Forelimb muscle (tissue), 1 donor: ENCODE measurements at regions not wholly inside any gene's neighbourhood (a gene's known extent, or its start where the extent isn't known, plus 50 kb on each side); places are given as distances from the start of the nearest gene placed in this dataset.
"Not testable (repeated sequence)": the region's sequence is repeated elsewhere in the genome, so short reads cannot be mapped to it uniquely, and the experiment has no call there.

Experiments used
- DNase-seq: peaks from one replicate; pipeline ENCODE4 v3.0.0-alpha.2; 2013; ENCODE audit warnings: low read depth

- DNase-seq, result no peak
These were observed 55.0 kb upstream of the CXXC4 start for GRCh38 chr4:104549736-104550135.

GRCh38 chr4:104559502-104559901, 64.8 kb upstream of the CXXC4 start:
- DNase-seq, result no peak

DNA sequence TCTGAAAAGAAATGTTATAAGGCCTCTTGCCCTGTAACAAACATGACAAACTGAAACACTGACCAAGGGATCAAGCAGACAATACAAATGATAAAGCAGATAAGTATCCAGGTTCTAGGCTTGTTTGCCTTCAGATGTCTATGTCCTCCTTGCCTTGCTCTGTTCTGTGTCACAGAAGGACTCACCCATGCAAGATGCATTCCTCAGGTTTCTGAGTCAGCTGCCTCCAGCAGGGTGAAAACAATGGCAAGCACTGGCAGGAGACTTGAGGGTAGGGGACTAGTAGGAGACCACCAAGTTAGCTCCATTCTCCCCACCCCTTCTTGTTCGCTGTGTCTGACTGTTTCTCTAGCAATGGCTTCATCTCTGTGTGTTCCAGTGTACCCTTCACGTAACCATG, 76.6 kb upstream of the CXXC4 start:
- no peak for DNase-seq

GRCh38 chr4:104574371-104574770, 79.7 kb upstream of the CXXC4 start:
- DNase-seq, result no peak

DNA sequence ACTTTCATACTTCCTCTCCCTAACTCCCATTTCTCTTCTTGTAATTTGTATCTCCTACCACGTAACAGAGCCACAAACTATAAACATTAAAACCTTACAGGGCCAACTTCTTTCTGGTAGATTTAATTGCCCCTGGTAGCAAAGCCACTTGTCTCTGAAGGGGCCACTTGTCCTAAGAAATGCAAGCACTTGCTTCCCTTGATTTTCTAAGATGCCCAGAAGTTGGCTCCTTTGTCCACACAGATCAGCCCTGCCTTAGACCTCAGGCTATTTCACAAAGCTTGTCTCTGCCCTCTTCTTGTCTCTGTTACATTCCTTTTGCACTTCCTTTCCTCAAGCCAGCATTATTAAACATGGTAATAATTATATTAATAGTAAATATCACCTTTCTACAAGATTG, 80.6 kb upstream of the CXXC4 start:
- no peak for DNase-seq

DNA sequence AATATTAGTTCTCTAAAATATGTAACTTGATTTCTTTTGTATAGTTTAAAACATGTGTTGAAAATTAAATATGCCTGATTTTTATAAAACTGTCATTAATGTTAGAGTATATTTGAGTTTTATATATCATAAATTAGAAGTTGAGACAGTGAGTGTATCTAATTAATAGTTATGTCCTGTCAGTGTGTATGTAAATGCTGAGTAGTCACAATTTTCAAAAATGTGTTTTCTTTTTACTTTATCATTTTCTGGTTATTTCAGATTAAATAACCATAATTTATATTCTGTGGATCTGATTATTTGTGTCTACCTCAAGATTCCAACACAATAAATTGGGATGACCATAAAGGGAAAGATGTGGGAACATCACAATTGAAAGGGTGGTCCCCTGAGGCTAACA, 82.7 kb upstream of the CXXC4 start:
- no peak for DNase-seq

GRCh38 chr4:104581476-104581875, 86.8 kb upstream of the CXXC4 start:
- DNase-seq, result not testable (repeated sequence)

GRCh38 chr4:104582056-104582455, 87.4 kb upstream of the CXXC4 start:
- not testable (repeated sequence) for DNase-seq

GRCh38 chr4:104589264-104589868, 94.7 kb upstream of the CXXC4 start:
- DNase-seq, result no peak

DNA sequence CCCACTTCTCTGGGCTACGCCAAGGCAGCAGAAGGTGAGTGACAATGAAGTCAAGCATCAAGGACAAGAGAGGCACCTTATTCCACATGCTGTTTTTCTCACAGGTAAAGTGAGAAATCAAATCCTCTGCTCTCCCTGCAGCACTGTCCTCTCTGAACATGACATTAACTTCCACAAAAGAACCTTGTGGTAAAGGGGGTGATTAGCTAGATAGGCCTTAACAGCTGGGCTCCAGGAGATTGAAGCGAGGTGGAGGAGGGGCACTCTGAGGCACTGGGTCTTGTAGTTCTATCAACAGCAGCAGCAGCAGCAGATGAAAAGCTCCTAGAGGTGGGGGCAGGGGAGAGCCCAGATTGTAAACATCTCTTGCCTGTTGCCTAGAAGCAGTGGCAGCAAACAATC, 96.8 kb upstream of the CXXC4 start:
- DNase-seq, result no peak

- DNase-seq, result no peak
These were observed 97.5 kb upstream of the CXXC4 start for GRCh38 chr4:104592183-104592582.

DNA sequence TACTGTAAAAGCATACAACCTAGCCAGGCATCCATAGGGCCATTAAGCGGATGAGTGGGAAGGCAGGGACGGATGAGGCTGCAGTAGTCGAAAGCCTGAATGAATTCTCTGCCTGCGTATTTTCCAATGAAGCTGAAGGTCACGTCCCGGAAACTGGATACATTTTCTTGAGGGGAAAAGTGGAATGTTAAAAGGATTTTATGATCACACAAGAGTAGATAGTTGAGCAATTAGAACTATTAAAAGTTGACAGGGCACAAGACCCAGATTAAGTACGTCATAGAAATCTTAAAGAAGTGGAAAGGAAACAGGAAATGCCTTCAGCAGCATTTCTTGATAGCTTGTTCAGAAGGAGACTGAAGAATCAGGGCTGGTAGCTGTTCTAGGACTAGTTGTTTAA, 98.3 kb upstream of the CXXC4 start:
- DNase-seq, result no peak

DNA sequence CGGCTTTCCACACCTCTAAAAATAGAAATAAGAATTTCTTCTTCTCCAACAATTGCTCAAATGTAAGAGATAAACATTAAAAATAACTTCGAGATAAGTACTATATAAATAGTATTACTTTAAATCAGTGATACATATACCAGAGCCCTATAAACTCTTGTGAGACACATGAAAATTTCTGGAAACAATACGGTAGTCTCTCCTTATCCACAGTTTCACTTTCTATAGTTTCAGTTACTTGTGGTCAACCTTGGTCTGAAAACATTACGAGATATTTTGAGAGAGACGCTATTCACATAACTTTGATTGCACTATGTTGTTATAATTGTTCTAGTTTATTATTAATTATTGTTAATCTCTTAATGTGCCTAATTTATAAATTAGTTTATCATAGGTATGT, 101.5 kb upstream of the CXXC4 start:
- no peak for DNase-seq

DNA sequence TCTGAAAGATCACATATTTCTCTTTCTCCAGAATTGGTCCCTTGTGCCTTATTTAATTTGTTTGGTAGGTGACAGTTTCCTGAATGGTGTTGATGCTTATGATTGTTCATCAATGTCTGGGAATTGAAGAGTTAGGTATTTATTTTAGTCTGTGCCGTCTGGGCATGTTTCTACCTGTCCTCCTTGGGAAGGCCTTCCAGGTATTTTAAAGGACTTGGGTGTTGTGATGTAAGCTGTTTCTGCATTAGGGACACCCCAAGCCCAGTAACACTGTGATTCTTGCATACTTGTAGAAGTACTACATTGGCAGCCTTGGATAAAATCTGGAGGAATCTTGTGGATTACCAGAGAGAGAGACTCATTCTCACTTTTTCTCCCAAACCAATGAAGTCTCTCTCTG, 120.8 kb upstream of the CXXC4 start:
- no peak for DNase-seq

- no peak for DNase-seq
These were observed 121.2 kb upstream of the CXXC4 start for GRCh38 chr4:104615926-104616325.

DNA sequence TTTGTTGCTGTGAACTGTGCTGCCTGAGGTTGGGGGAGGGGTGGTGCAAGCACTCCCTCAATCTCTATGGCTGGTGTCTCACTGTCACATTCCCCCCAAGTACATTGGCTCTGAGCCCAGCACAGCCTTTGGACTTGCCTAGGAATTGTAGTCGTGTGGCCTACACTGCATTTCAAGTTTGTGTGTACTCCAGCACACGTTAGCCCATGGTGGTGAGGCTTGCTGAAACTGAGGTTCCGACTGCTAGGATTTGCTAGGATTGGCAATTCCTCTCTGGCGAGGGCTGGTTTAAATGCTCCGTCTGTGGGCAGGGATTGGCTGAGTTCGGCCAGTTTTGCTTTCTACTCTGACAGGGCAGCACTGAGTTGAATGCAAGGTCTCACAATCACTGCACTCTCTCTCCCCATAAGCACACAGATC, 121.7 kb upstream of the CXXC4 start:
- no peak for DNase-seq

DNA sequence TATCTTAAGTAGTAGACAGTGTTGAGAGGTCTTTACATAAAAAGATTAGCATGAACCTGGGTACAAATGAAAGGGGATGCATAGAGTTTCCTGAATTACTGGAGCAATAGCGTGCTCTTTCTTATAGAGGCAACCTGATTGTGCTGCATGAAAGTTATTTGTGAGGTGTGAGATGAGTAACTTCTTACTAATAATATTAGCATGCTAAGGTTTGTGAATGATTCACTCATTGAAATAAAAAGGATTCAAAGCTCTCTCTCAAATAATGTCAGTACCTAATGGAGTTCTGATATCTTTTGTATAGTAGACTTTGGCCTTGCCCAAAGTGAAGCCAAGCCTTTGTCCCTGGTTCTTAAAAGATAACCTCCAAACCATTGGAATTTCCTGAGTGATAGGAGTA, 131.0 kb upstream of the CXXC4 start:
- no peak for DNase-seq

DNA sequence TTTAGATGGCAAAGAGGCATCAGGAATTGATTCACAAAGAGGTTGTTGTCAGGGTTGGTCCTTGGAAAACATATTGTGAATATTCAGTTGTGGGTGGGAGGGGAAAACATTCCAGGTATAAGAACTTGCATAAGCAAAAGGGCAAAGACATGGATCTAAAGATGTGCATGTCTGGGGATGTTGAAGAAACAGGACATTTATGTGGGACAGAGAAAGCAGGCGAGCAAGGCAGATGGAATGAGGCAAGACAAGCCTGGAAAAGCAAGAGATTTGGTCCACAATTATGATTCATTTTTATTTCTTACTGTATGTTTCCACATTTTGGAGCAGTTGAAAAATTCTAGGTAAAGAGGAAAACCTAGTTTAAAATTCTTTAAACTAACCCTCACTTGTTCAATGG, 134.9 kb upstream of the CXXC4 start:
- DNase-seq, result no peak

DNA sequence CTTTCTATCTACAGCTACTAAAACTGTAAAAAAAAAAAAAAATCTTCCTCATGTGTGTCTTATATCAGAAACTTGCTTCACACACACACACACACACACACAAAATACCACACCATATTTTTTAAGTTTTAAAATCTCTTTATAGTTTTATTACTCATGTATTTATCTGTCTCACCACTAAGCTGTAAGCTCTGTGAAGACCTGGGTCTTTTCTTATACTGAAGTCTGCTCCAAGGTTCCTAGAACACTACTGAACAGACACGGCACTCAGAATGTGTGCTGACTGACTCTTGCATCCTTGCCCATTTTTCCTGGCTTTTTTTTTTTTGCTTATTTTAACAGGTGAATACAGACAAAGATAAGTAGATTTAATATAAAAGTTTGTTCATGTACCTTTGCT, 135.6 kb upstream of the CXXC4 start:
- no peak for DNase-seq

GRCh38 chr4:104631000-104631399, 136.3 kb upstream of the CXXC4 start:
- DNase-seq, result no peak

DNA sequence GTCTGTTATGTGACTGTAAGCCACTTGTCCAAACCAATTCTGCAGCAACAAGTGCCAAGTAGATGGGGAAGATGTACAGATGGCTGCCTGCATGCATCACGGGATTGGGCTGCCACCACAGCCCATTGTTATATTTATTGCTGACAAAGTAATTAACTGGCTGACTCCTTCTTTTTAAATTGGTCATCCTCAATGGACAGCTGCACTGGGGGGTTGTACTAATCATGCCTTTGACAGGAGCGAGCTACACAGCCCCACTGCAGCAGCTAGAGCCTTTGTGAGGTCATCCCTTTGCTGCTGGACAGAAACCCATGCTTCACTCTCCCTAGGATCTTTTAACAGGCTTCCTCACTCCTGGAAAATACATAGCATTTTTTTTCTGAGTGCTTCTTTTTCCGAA, 146.7 kb upstream of the CXXC4 start:
- no peak for DNase-seq

DNA sequence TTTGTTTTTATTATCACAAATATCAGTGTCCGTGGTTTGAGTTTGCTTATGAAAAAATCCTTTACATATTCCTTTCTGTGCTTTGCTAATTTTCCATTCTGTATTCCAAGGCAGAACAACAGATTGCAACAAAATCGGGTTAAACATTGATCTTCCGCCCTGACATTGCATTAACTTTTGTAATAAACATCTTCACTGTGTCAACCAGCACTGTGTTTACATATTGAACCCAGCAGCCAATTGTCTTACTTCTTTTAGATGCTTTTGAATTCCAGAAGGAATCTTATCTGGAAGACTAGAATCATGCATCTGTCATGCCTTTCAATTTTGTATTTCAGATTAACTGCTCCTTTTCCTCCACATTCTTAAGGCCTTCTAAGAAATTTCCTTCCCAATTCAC, 147.8 kb upstream of the CXXC4 start:
- DNase-seq, result no peak

- no peak for DNase-seq
These were observed 149.1 kb upstream of the CXXC4 start for GRCh38 chr4:104643805-104644204.

DNA sequence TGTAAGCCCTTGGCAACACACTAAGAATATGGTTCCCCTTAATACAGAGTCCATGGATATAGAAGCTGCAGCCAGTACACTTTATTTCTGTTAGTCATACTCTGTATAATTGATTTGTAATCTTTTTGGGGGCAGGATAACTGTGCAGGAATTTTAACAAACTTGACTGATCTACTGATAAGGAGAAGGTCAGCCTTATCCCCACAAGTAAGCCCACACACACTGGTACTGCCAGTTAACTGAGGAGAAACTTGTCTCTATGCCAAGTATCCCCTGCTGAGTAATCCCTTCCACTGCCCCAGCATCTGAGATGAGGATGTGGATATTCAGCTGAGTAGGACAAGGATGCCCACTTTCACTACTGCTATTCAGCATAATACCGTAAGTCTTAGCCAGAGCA, 154.9 kb upstream of the CXXC4 start:
- no peak for DNase-seq

DNA sequence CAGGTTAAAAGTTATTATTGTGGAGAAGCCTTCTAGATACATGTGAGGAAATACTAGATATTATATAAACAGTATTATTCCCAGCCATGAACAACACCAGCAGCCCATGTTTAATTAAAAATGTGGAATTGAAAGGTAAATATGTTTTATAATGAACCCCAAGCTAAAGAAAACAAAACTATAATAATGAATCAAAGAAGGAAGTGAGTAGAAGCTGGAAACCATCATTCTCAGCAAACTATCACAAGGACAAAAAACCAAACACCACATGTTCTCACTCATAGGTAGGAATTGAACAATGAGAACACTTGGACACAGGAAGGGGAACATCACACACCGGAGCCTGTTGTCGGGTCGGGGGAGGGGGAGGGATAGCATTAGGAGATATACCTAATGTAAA, 167.6 kb upstream of the CXXC4 start:
- DNase-seq, result not testable (repeated sequence)
